CD4-positive, alpha-beta T cell (primary cell): ENCODE measurements at regions not wholly inside any gene's neighbourhood (a gene's known extent, or its start where the extent isn't known, plus 50 kb on each side); places are given as distances from the start of the nearest gene placed in this dataset.

Experiments used
- ATAC-seq: fragments of 200-7000 bp; cut with Tn5 transposase; one replicate; pipeline ENCODE4 v1.10.0; 2022; ENCODE audit warnings: mild to moderate bottlenecking; ENCODE audit not compliant: poor library complexity
- CTCF ChIA-PET: fragments of 350-600 bp; sonication (Branson Sonifier 250); formaldehyde crosslinking; loops from one replicate; lab custom pipeline; 2021; ENCODE audit warnings: antibody characterized with exemption, inconsistent platforms; lab: Charles Lee
- POLR2A ChIA-PET: fragments of 350-600 bp; sonication (Branson Sonifier 250); formaldehyde crosslinking; loops from one replicate; lab custom pipeline; 2021; ENCODE audit warnings: antibody characterized with exemption, inconsistent platforms; lab: Charles Lee
- DNase-seq, 14 experiments: peaks; one replicate each; pipeline ENCODE4 v3.0.0-alpha.2; 2013 to 2020; ENCODE audit warnings: mixed read lengths in 2 of 14
- H3K27ac ChIP-seq, 2 donors: one replicate each; pipeline versions ENCODE4 v1.5.1 to v1.7.0; 2013; ENCODE audit warnings: low read length in 2 of 2, low read depth in 1 of 2, mild to moderate bottlenecking in 1 of 2
- H3K27me3 ChIP-seq, 2 experiments: 1 replicate in 1 of 2; 2 replicates in 1 of 2; pipeline versions ENCODE4 v1.6.1 to v1.7.0; 2013; ENCODE audit warnings: low read length in 2 of 2, control low read depth in 1 of 2, mild to moderate bottlenecking in 1 of 2, moderate library complexity in 1 of 2; ENCODE audit not compliant: insufficient read depth in 2 of 2, control insufficient read depth in 1 of 2
- H3K36me3 ChIP-seq: one replicate; pipeline ENCODE4 v1.6.1; 2013; ENCODE audit warnings: low read length, control low read depth; ENCODE audit not compliant: insufficient read depth
- H3K4me1 ChIP-seq: one replicate; pipeline ENCODE4 v1.6.1; 2013; ENCODE audit warnings: low read length, control low read depth; ENCODE audit not compliant: insufficient read depth
- H3K4me3 ChIP-seq: one replicate; pipeline ENCODE4 v1.5.1; 2013; ENCODE audit warnings: mild to moderate bottlenecking, low read length, moderate library complexity
- H3K9me3 ChIP-seq, 2 experiments: 1 replicate in 1 of 2; 2 replicates in 1 of 2; pipeline versions ENCODE4 v1.6.1 to v1.7.0; 2013; ENCODE audit warnings: low read length in 2 of 2, mild to moderate bottlenecking in 2 of 2, control low read depth in 1 of 2, moderate library complexity in 1 of 2; ENCODE audit not compliant: control insufficient read depth in 1 of 2, insufficient read depth in 1 of 2
- H3K27ac Mint-ChIP-seq: one replicate; pipeline ENCODE4 v1.8.0; 2020; ENCODE audit warnings: mixed read lengths
- H3K27me3 Mint-ChIP-seq: one replicate; pipeline ENCODE4 v1.8.0; 2021; ENCODE audit warnings: mixed read lengths
- H3K36me3 Mint-ChIP-seq: one replicate; pipeline ENCODE4 v1.8.0; 2021; ENCODE audit warnings: low read depth, mixed read lengths
- H3K4me1 Mint-ChIP-seq: one replicate; pipeline ENCODE4 v1.8.0; 2021; ENCODE audit warnings: low read depth, mixed read lengths
- H3K4me3 Mint-ChIP-seq: one replicate; pipeline ENCODE4 v1.8.0; 2020; ENCODE audit warnings: mild to moderate bottlenecking, mixed read lengths
- H3K9me3 Mint-ChIP-seq: one replicate; pipeline ENCODE4 v1.8.0; 2020; ENCODE audit warnings: mixed read lengths
- intact Hi-C, 2 experiments: fragments of 100-400 bp; cut with DNase I in 1 of 2; cut with micrococcal nuclease in 1 of 2; formaldehyde crosslinking; loops; one replicate each; pipeline versions ENCODE4 v1.15.1 to v1.9.0; 2023 to 2025; cut with DNase I, micrococcal nuclease
- TF ChIP-seq, protein P1 (sequence below): fragments of 200-600 bp; IDR thresholded peaks from one replicate; pipeline ENCODE4 v1.8.0; 2022; ENCODE audit warnings: antibody characterized with exemption, mild to moderate bottlenecking

GRCh38 chr2:45134726-45135125 is 125.5 kb upstream of the SIX2 start:
- CTCF ChIA-PET, result no interaction called here
- Histone ChIP-seq H3K4me3 (no peak overlapping the region), H3K27me3 (peaks cover 0 to 8% of the 10 kb centered on the region in 2 experiments), H3K27ac (no peak overlapping the region), H3K4me1 (no peaks in the 10 kb centered on the region), H3K36me3 (no peaks in the 10 kb centered on the region), H3K9me3 (no peaks in the 10 kb centered on the region)
- Mint-ChIP-seq H3K4me3 (no peak overlapping the region), H3K27ac (no peak overlapping the region), H3K27me3 (no peaks in the 10 kb centered on the region), H3K36me3 (no peaks in the 10 kb centered on the region), H3K9me3 (no peaks in the 10 kb centered on the region), H3K4me1 (no peaks in the 10 kb centered on the region)
- DNase-seq (peak in 3 of 14 experiments; percentile 2 to 31 (median 23)), ATAC-seq (no peak)
- TF ChIP-seq, protein P1, sequence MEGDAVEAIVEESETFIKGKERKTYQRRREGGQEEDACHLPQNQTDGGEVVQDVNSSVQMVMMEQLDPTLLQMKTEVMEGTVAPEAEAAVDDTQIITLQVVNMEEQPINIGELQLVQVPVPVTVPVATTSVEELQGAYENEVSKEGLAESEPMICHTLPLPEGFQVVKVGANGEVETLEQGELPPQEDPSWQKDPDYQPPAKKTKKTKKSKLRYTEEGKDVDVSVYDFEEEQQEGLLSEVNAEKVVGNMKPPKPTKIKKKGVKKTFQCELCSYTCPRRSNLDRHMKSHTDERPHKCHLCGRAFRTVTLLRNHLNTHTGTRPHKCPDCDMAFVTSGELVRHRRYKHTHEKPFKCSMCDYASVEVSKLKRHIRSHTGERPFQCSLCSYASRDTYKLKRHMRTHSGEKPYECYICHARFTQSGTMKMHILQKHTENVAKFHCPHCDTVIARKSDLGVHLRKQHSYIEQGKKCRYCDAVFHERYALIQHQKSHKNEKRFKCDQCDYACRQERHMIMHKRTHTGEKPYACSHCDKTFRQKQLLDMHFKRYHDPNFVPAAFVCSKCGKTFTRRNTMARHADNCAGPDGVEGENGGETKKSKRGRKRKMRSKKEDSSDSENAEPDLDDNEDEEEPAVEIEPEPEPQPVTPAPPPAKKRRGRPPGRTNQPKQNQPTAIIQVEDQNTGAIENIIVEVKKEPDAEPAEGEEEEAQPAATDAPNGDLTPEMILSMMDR, result no peak
- POLR2A ChIA-PET, result no interaction called here
- intact Hi-C loops, result no loop called here

GRCh38 chr2:45134014-45134413 is 124.8 kb upstream of the SIX2 start:
- Histone ChIP-seq H3K36me3 (no peaks in the 10 kb centered on the region), H3K9me3 (no peaks in the 10 kb centered on the region), H3K27me3 (peaks cover 0 to 8% of the 10 kb centered on the region in 2 experiments), H3K4me1 (no peaks in the 10 kb centered on the region), H3K27ac (no peak overlapping the region), H3K4me3 (no peak overlapping the region)
- CTCF ChIA-PET, result no interaction called here
- intact Hi-C loops, result no loop called here
- no peaks in the 10 kb centered on the region for H3K4me1 Mint-ChIP-seq
- TF ChIP-seq, protein P1, result no peak
- ATAC-seq (no peak), DNase-seq (no peak)
- no peak overlapping the region for H3K27ac Mint-ChIP-seq
- no peaks in the 10 kb centered on the region for H3K36me3 Mint-ChIP-seq
- H3K4me3 Mint-ChIP-seq, result no peak overlapping the region
- POLR2A ChIA-PET, result no interaction called here
- H3K27me3 Mint-ChIP-seq, result no peaks in the 10 kb centered on the region
- H3K9me3 Mint-ChIP-seq, result no peaks in the 10 kb centered on the region

- Mint-ChIP-seq H3K36me3 (no peaks in the 10 kb centered on the region), H3K27me3 (no peaks in the 10 kb centered on the region), H3K27ac (no peak overlapping the region), H3K9me3 (no peaks in the 10 kb centered on the region), H3K4me3 (no peak overlapping the region), H3K4me1 (no peaks in the 10 kb centered on the region)
- H3K27me3 ChIP-seq, result peaks cover 0 to 8% of the 10 kb centered on the region in 2 experiments
- H3K36me3 ChIP-seq, result no peaks in the 10 kb centered on the region
- H3K27ac ChIP-seq, result no peak overlapping the region
- H3K4me3 ChIP-seq, result no peak overlapping the region
- no peaks in the 10 kb centered on the region for H3K9me3 ChIP-seq
- ATAC-seq (no peak), DNase-seq (no peak)
- ChIA-PET CTCF (no interaction called here), POLR2A (no interaction called here)
- TF ChIP-seq, protein P1, result no peak
- intact Hi-C loops, result no loop called here
- no peaks in the 10 kb centered on the region for H3K4me1 ChIP-seq
Observed at GRCh38 chr2:45132551-45132950, 123.3 kb upstream of the SIX2 start.
